OCI-LY3 (cell line): ENCODE measurements at regions not wholly inside any gene's neighbourhood (a gene's known extent, or its start where the extent isn't known, plus 50 kb on each side); places are given as distances from the start of the nearest gene placed in this dataset.
"Not testable (repeated sequence)": the region's sequence is repeated elsewhere in the genome, so short reads cannot be mapped to it uniquely, and the experiment has no call there.

ENCODE experiments used
- H2AFZ ChIP-seq: fragments of 200-600, 300-600 bp; shearing (Covaris generic); 2 replicates; pipeline ENCODE4 v1.6.0; 2014; ENCODE audit warnings: antibody characterized with exemption, low read depth, low read length
- H3K27ac ChIP-seq: fragments of 200-600, 300-600 bp; sonication (generic); 2 replicates; pipeline ENCODE4 v1.5.1; 2014; ENCODE audit warnings: mild to moderate bottlenecking, low read length, moderate library complexity, mixed read lengths
- H3K27me3 ChIP-seq: fragments of 200-600, 300-600 bp; sonication (generic); 2 replicates; pipeline ENCODE4 v1.6.1; 2014; ENCODE audit warnings: low read depth, low read length, mixed read lengths
- H3K36me3 ChIP-seq: fragments of 200-600, 300-600 bp; sonication (generic); replicated peaks from 2 replicates; pipeline ENCODE3; 2014; ENCODE audit warnings: low read depth, low read length, mixed read lengths
- H3K4me1 ChIP-seq: fragments of 300-600, 200-600 bp; sonication (generic); 2 replicates; pipeline ENCODE4 v1.6.1; 2014; ENCODE audit warnings: low read length, mixed read lengths
- H3K4me2 ChIP-seq: fragments of 200-600, 300-600 bp; sonication (generic); 2 replicates; pipeline ENCODE4 v1.6.1; 2014; ENCODE audit warnings: low read length, mixed read lengths
- H3K4me3 ChIP-seq: fragments of 300-600, 200-600 bp; sonication (generic); 2 replicates; pipeline ENCODE4 v1.5.1; 2014; ENCODE audit warnings: antibody characterized with exemption, mild to moderate bottlenecking, low read length, moderate library complexity
- H3K79me2 ChIP-seq: fragments of 300-600, 200-600 bp; shearing (Covaris generic); 2 replicates; pipeline ENCODE4 v1.6.1; 2014; ENCODE audit warnings: mild to moderate bottlenecking, low read length, mixed read lengths
- H3K9ac ChIP-seq: fragments of 300-600, 200-600 bp; shearing (Covaris generic); 2 replicates; pipeline ENCODE4 v1.6.0; 2014; ENCODE audit warnings: mild to moderate bottlenecking, low read length, moderate library complexity
- H3K9me3 ChIP-seq: fragments of 200-600, 300-600 bp; shearing (Covaris generic); 2 replicates; pipeline ENCODE4 v1.6.1; 2014; ENCODE audit warnings: low read length, mixed read lengths; ENCODE audit not compliant: insufficient read depth
- H4K20me1 ChIP-seq: fragments of 200-600, 300-600 bp; sonication (generic); 2 replicates; pipeline ENCODE4 v1.6.1; 2016; ENCODE audit warnings: low read length, mixed read lengths; ENCODE audit not compliant: insufficient read depth
- EZH2phosphoT487 ChIP-seq: fragments of 200-600 bp; shearing (Covaris generic); IDR thresholded peaks from 2 replicates; pipeline ENCODE4 v1.6.1; 2018; ENCODE audit warnings: antibody characterized with exemption, mixed run types, low read depth
- TF ChIP-seq, protein P1 (sequence below): fragments of 200-600, 300-600 bp; sonication (generic); IDR thresholded peaks from 2 replicates; pipeline ENCODE4 v1.5.1; 2014; ENCODE audit warnings: antibody characterized with exemption, low read length, low read depth

DNA sequence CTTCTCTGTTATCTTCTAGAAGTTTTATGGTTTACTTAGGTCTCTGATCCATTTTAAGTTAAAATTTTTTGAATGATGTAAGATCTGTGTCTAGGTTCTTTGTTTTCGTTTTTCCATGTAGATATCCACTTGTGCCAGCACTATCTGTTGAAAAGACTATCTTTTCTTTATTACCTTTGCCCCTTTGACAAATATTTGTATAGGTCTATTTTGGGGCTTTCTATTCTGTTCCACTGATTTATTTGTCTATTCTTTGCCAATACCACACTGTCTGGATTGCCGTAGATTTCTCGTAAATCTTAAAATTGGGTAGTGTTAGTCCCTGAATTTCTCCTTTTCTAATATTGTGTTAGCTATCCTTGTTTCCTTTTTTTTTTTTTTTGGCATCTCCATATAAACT, 71.4 kb upstream of the PDSS1 start:
- no peaks in the 10 kb centered on the region for H4K20me1 ChIP-seq
- H3K4me3 ChIP-seq: no peak overlapping the region
- no peak overlapping the region for H2AFZ ChIP-seq
- no peak for TF ChIP-seq EZH2phosphoT487
- TF ChIP-seq, protein P1, sequence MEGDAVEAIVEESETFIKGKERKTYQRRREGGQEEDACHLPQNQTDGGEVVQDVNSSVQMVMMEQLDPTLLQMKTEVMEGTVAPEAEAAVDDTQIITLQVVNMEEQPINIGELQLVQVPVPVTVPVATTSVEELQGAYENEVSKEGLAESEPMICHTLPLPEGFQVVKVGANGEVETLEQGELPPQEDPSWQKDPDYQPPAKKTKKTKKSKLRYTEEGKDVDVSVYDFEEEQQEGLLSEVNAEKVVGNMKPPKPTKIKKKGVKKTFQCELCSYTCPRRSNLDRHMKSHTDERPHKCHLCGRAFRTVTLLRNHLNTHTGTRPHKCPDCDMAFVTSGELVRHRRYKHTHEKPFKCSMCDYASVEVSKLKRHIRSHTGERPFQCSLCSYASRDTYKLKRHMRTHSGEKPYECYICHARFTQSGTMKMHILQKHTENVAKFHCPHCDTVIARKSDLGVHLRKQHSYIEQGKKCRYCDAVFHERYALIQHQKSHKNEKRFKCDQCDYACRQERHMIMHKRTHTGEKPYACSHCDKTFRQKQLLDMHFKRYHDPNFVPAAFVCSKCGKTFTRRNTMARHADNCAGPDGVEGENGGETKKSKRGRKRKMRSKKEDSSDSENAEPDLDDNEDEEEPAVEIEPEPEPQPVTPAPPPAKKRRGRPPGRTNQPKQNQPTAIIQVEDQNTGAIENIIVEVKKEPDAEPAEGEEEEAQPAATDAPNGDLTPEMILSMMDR: no peak
- no peak overlapping the region for H3K9ac ChIP-seq
- no peaks in the 10 kb centered on the region for H3K27me3 ChIP-seq
- H3K27ac ChIP-seq: no peak overlapping the region
- H3K4me2 ChIP-seq: no peak overlapping the region
- peaks cover 36% of the 10 kb centered on the region for H3K4me1 ChIP-seq
- H3K9me3 ChIP-seq: no peaks in the 10 kb centered on the region
- H3K79me2 ChIP-seq: no peaks in the 10 kb centered on the region
- H3K36me3 ChIP-seq: no peaks in the 10 kb centered on the region

DNA sequence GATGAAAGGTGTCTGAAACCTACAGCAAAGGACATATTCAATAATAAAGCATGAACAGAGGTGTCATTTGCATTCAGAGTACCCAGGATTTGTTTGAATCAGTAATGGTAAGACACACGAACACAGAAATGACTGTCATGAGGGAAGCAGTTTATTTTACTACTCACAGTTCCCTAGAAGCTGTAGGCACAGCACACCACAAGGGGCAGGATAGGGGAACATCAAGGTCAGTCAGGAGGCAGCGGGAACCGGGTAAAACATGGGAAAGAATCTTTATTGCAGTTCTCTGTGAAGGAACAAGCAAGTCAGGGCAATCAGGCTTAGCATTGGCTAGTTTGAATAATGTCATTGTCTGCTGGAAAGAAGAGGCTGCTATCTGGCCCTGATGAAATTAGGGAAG, 70.2 kb upstream of the PDSS1 start:
- H3K36me3 ChIP-seq: no peaks in the 10 kb centered on the region

DNA sequence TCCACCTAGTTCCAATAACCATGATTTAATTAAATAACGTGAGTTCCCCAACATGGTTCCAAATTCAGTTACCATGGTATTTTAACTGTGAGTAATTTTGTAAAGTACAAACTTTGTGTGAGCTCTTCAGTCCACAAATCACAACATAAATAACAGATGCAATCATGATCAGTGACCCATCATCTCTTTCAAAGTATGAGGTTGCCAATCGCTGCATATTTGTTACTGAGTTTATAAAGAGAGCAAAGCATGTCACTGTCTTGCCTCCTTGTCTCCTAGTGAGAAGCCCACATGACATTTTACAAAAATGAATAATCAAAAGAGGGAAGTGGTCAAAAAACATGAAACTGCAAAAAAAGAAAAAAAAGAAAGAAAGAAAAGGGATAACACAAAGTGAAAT, 69.1 kb upstream of the PDSS1 start:
- TF ChIP-seq, protein P1: no peak
- Histone ChIP-seq H4K20me1 (no peaks in the 10 kb centered on the region), H3K36me3 (no peaks in the 10 kb centered on the region), H3K4me1 (peaks cover 36% of the 10 kb centered on the region), H2AFZ (peak overlapping the region; percentile 40), H3K79me2 (no peaks in the 10 kb centered on the region), H3K27ac (peak overlapping the region; percentile 80), H3K27me3 (no peaks in the 10 kb centered on the region), H3K4me2 (peak overlapping the region; percentile 63), H3K4me3 (peak overlapping the region; percentile 45), H3K9ac (0 out of 2 replicates have a peak overlapping the region, but pooled peaks have one; percentile 29), H3K9me3 (no peaks in the 10 kb centered on the region)

More for the DNA sequence above, 70.2 kb upstream of the PDSS1 start:
- Histone ChIP-seq H3K4me1 (peaks cover 36% of the 10 kb centered on the region), H3K79me2 (no peaks in the 10 kb centered on the region), H3K4me3 (no peak overlapping the region), H4K20me1 (no peaks in the 10 kb centered on the region), H3K9me3 (no peaks in the 10 kb centered on the region), H2AFZ (no peak overlapping the region), H3K9ac (no peak overlapping the region), H3K27ac (peak overlapping the region; percentile 41), H3K27me3 (no peaks in the 10 kb centered on the region), H3K4me2 (peak overlapping the region; percentile 27)
- TF ChIP-seq, protein P1: peak; percentile 16; the same call in 1 of the 2 replicates
- TF ChIP-seq EZH2phosphoT487: no peak

DNA sequence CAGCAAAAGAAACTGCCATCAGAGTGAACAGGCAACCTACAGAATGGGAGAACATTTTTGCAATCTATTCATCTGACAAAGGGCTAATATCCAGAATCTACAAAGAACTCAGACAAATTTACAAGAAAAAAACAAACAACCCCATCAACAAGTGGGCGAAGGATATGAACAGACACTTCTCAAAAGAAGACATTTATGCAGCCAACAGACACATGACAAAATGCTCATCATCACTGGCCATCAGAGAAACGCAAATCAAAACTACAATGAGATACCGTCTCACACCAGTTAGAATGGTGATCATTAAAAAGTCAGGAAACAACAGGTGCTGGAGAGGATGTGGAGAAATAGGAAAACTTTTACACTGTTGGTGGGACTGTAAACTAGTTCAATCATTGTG, 65.3 kb upstream of the PDSS1 start:
- not testable (repeated sequence) for H3K4me2 ChIP-seq, H4K20me1 ChIP-seq, H3K9me3 ChIP-seq, H3K79me2 ChIP-seq, H3K27ac ChIP-seq, H3K4me3 ChIP-seq, H2AFZ ChIP-seq, H3K36me3 ChIP-seq, H3K9ac ChIP-seq, H3K27me3 ChIP-seq
- peaks cover 20% of the 10 kb centered on the region for H3K4me1 ChIP-seq

DNA sequence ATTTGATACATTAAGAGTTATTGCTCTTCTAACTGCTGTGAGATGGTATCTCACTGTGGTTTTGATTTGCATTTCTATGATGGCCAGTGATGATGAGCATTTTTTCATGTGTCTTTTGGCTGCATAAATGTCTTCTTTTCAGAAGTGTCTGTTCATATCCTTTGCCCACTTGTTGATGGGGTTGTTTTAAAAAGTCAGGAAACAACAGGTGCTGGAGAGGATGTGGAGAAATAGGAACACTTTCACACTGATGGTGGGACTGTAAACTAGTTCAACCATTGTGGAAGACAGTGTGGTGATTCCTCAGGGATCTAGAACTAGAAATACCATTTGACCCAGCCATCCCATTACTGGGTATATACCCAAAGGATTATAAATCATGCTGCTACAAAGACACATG, 63.4 kb upstream of the PDSS1 start:
- H3K36me3 ChIP-seq, H3K79me2 ChIP-seq, H3K9me3 ChIP-seq, H2AFZ ChIP-seq, H3K9ac ChIP-seq, H3K4me2 ChIP-seq, H3K27ac ChIP-seq, H3K4me1 ChIP-seq, H4K20me1 ChIP-seq, H3K4me3 ChIP-seq, H3K27me3 ChIP-seq: not testable (repeated sequence)
